ENCODE measurements at regions not wholly inside any gene's neighbourhood (a gene's known extent, or its start where the extent isn't known, plus 50 kb on each side); places are given as distances from the start of the nearest gene placed in this dataset.

DNA sequence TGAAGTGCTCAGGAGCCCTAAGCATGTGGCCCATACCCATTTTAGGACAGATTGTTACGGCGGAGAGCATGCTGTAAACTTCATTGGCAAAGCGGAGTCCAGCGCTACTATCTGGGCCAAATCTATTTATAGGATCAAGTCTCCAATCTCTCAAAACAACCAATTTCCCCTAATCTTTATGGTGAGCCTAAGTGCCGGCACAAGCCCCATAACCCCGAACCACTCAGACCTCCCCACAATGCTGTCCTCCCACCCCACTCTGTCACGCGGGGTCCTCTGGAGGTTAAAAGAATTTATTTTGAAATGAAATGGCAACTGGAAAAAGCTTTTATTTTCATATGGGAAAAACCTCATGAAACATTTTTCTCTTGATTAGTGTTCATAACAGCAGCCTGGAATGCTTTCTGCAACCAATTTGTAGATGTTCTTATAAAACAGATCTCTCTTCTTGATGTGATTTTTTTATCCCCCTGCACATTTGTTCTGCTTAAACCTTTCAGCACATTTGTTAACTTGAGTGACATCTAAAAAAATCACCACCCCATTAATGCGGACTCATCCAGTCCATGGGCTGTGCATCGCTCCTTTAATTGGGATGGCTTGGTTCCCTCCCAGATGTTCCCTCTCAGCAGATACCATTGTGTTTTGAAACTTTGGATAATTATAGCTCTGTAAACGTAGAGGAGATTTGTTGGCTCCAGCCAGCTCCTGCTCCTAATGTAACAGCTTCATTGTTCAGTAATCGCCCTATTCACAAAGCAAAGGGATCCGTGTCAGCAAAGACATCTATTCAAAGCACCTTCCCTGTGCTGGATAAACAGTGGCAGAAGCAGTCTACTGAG, 323.6 kb downstream of the CD83 start (continued):
- TF ChIP-seq ZNF462 (CRISPR knock-in tag; IDR thresholded peaks at IDR 0.05), result no peak
- TF ChIP-seq ZNF114 (CRISPR knock-in tag; IDR thresholded peaks at IDR 0.05), result no peak
- TF ChIP-seq EZH2phosphoT487 (IDR thresholded peaks at IDR 0.05; ENCODE audit: unreplicated experiment), result no peak
- TF ChIP-seq, protein P1, sequence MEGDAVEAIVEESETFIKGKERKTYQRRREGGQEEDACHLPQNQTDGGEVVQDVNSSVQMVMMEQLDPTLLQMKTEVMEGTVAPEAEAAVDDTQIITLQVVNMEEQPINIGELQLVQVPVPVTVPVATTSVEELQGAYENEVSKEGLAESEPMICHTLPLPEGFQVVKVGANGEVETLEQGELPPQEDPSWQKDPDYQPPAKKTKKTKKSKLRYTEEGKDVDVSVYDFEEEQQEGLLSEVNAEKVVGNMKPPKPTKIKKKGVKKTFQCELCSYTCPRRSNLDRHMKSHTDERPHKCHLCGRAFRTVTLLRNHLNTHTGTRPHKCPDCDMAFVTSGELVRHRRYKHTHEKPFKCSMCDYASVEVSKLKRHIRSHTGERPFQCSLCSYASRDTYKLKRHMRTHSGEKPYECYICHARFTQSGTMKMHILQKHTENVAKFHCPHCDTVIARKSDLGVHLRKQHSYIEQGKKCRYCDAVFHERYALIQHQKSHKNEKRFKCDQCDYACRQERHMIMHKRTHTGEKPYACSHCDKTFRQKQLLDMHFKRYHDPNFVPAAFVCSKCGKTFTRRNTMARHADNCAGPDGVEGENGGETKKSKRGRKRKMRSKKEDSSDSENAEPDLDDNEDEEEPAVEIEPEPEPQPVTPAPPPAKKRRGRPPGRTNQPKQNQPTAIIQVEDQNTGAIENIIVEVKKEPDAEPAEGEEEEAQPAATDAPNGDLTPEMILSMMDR (conservative IDR thresholded peaks at IDR 0.05; ENCODE audit: low read depth in 2 of 2), result no peak
- TF ChIP-seq CREB1 (CRISPR knock-in tag; IDR thresholded peaks at IDR 0.05; ENCODE audit: low read depth), result no peak
- no peak for TF ChIP-seq ZNF331 (CRISPR knock-in tag; IDR thresholded peaks at IDR 0.05; ENCODE audit: low read depth)

GRCh38 chr6:14442242-14442641, 324.7 kb downstream of the CD83 start:
- Mint-ChIP-seq H3K27me3 (ENCODE audit: insufficient read depth, low read depth, poor library complexity) (no peaks in the 10 kb centered on the region), H3K4me3 (no peak overlapping the region), H3K27ac (no peak overlapping the region), H3K9me3 (peaks cover 6% of the 10 kb centered on the region), H3K36me3 (ENCODE audit: low read depth) (peaks cover 5% of the 10 kb centered on the region; the same call in 2 of the 3 replicates), H3K4me1 (peaks cover 13% of the 10 kb centered on the region; the same call in 2 of the 3 replicates)
- H3K4me1 ChIP-seq (ENCODE audit: insufficient read depth), result peaks cover 10% of the 10 kb centered on the region
- no peaks in the 10 kb centered on the region for H4K20me1 ChIP-seq (replicated peaks; ENCODE audit: insufficient read depth)
- H3K36me3 ChIP-seq (ENCODE audit: insufficient read depth), result peaks cover 2% of the 10 kb centered on the region; the same call in 1 of the 2 replicates
- H3K9me2 ChIP-seq (ENCODE audit: insufficient read depth), result peaks cover 12% of the 10 kb centered on the region; the same call in 1 of the 2 replicates
- no peak for ATAC-seq
- no peaks in the 10 kb centered on the region for H3K27me3 ChIP-seq (ENCODE audit: insufficient read depth)
- H3K79me2 ChIP-seq (replicated peaks; ENCODE audit: insufficient read depth), result no peaks in the 10 kb centered on the region
- no peak overlapping the region; the same call in 1 of the 2 replicates for H3K27ac ChIP-seq (ENCODE audit: low read depth)
- H2AFZ ChIP-seq, result no peak overlapping the region
- no peak overlapping the region for H3K4me2 ChIP-seq
- H3F3A ChIP-seq (replicated peaks; ENCODE audit: low read depth), result peaks cover 4% of the 10 kb centered on the region; the same call in 1 of the 2 replicates
- no peak overlapping the region for H3K4me3 ChIP-seq
- DNase-seq (ENCODE audit: low spot score), result no peak
- TF ChIP-seq NANOG (IDR thresholded peaks at IDR 0.05; ENCODE audit: borderline replicate concordance) (no peak), POLR2AphosphoS5 (IDR thresholded peaks at IDR 0.05; ENCODE audit: low read depth) (no peak), EZH2 (IDR thresholded peaks at IDR 0.05; ENCODE audit: low read depth, unreplicated experiment) (no peak), ZNF331 (CRISPR knock-in tag; IDR thresholded peaks at IDR 0.05; ENCODE audit: low read depth) (no peak), CREB1 (CRISPR knock-in tag; IDR thresholded peaks at IDR 0.05; ENCODE audit: low read depth) (no peak), ZNF114 (CRISPR knock-in tag; IDR thresholded peaks at IDR 0.05) (no peak), JUNB (IDR thresholded peaks at IDR 0.05; ENCODE audit: unreplicated experiment) (no peak)
- TF ChIP-seq, protein P2, sequence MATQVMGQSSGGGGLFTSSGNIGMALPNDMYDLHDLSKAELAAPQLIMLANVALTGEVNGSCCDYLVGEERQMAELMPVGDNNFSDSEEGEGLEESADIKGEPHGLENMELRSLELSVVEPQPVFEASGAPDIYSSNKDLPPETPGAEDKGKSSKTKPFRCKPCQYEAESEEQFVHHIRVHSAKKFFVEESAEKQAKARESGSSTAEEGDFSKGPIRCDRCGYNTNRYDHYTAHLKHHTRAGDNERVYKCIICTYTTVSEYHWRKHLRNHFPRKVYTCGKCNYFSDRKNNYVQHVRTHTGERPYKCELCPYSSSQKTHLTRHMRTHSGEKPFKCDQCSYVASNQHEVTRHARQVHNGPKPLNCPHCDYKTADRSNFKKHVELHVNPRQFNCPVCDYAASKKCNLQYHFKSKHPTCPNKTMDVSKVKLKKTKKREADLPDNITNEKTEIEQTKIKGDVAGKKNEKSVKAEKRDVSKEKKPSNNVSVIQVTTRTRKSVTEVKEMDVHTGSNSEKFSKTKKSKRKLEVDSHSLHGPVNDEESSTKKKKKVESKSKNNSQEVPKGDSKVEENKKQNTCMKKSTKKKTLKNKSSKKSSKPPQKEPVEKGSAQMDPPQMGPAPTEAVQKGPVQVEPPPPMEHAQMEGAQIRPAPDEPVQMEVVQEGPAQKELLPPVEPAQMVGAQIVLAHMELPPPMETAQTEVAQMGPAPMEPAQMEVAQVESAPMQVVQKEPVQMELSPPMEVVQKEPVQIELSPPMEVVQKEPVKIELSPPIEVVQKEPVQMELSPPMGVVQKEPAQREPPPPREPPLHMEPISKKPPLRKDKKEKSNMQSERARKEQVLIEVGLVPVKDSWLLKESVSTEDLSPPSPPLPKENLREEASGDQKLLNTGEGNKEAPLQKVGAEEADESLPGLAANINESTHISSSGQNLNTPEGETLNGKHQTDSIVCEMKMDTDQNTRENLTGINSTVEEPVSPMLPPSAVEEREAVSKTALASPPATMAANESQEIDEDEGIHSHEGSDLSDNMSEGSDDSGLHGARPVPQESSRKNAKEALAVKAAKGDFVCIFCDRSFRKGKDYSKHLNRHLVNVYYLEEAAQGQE (IDR thresholded peaks at IDR 0.05; ENCODE audit: unreplicated experiment), result no peak
